ENCODE measurements at regions not wholly inside any gene's neighbourhood (a gene's known extent, or its start where the extent isn't known, plus 50 kb on each side); places are given as distances from the start of the nearest gene placed in this dataset.
"Not testable (repeated sequence)": the region's sequence is repeated elsewhere in the genome, so short reads cannot be mapped to it uniquely, and the experiment has no call there.

DNA sequence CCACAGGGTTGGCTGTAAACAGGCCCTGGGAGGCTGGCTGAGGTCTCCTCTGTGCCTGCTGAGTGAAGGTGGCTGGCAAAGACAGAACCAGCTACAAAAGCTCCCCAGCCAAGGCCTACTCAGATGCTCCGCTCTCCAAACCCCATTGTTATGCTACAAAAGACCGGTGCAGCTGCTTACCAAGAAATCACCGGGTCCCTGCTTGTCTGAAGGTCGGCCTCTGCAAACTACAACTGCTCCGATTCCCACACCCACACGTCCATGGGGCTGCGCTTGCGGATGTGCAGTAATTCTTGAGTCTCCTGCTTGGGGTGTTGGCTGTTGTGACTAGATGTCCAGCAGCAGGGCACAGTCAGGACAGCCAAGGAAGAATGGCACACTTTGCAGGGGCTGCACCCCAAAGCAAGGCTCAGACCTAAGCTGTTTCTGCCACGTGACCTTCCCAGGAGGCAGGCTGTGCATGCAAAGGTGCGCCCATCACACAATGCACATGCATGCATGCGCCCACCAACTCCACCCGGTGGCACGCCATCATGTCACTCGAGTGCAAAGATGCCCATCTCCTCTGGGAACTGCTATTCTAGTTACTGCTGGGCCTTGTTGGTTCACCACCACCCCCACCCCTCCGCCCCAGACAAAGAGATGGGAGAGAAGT is 97.8 kb downstream of the OAT start:
- no peaks in the 10 kb centered on the region for H3K36me3 ChIP-seq
- 81 to 84% methylated on average over 14 of the region's 15 CpGs for WGBS, 2 donors
- no peak overlapping the region for H3K27ac ChIP-seq
- DNase-seq (ENCODE audit: low spot score in 2 of 2) = no peak
- TF ChIP-seq POLR2A (IDR thresholded peaks at IDR 0.05) (no peak), EP300 (IDR thresholded peaks at IDR 0.05) (no peak)
- TF ChIP-seq, protein P1, sequence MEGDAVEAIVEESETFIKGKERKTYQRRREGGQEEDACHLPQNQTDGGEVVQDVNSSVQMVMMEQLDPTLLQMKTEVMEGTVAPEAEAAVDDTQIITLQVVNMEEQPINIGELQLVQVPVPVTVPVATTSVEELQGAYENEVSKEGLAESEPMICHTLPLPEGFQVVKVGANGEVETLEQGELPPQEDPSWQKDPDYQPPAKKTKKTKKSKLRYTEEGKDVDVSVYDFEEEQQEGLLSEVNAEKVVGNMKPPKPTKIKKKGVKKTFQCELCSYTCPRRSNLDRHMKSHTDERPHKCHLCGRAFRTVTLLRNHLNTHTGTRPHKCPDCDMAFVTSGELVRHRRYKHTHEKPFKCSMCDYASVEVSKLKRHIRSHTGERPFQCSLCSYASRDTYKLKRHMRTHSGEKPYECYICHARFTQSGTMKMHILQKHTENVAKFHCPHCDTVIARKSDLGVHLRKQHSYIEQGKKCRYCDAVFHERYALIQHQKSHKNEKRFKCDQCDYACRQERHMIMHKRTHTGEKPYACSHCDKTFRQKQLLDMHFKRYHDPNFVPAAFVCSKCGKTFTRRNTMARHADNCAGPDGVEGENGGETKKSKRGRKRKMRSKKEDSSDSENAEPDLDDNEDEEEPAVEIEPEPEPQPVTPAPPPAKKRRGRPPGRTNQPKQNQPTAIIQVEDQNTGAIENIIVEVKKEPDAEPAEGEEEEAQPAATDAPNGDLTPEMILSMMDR (IDR thresholded peaks at IDR 0.05) = no peak
- H3K9me3 ChIP-seq = no peaks in the 10 kb centered on the region
- no peaks in the 10 kb centered on the region for H3K4me1 ChIP-seq
- H3K27me3 ChIP-seq = no peaks in the 10 kb centered on the region
- no peak overlapping the region for H3K4me3 ChIP-seq

DNA sequence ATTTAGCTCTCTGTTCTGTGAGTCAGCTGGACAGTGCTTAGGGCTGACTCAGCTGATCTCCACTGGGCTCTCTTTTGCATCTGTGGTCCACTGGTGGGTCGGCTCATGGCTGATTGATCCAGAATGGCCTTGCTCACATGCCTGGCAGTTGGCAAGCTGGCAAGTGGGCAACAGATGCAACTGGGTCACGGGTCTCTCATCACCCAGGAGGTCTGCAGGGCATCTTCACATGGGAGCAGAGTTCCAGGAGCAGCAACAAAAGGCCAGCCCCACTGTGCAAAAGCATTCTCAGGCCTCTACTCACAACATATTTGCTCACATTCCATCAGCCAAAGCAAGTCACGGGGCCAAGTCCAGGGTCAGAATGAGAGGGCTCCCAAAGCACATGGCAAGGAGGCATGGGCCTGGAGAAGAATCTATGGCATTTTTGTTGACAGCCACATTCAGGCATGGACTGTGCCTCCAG is 98.8 kb downstream of the OAT start:
- Histone ChIP-seq H3K4me3 (no peak overlapping the region), H3K36me3 (no peaks in the 10 kb centered on the region), H3K27me3 (no peaks in the 10 kb centered on the region), H3K4me1 (no peaks in the 10 kb centered on the region), H3K9me3 (no peaks in the 10 kb centered on the region), H3K27ac (no peak overlapping the region)
- TF ChIP-seq, protein P1 (IDR thresholded peaks at IDR 0.05) = no peak
- no peak for TF ChIP-seq POLR2A (IDR thresholded peaks at IDR 0.05)
- TF ChIP-seq EP300 (IDR thresholded peaks at IDR 0.05) = no peak
- DNase-seq (ENCODE audit: low spot score in 2 of 2) = no peak
- WGBS, 2 donors = 23 to 35% methylated on average over 3 of the region's 3 CpGs

DNA sequence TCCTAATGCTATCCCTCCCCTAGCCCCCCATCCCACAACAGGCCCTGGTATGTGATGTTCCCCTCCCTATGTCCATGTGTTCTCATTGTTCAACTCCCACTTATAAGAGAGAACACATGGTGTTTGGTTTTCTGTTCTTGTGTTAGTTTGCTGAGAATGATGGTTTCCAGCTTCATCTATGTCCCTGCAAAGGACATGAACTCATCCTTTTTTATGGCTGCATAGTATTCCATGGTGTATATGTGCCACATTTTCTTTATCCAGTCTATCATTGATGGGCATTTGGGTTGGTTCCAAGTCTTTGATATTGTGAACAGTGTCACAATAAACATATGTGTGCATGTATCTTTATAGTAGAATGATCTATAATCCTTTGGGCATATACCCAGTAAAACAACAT is 99.2 kb downstream of the OAT start:
- not testable (repeated sequence) for H3K36me3 ChIP-seq; H3K9me3 ChIP-seq; H3K4me1 ChIP-seq; H3K4me3 ChIP-seq; H3K27ac ChIP-seq; DNase-seq (ENCODE audit: low spot score in 2 of 2); H3K27me3 ChIP-seq

DNA sequence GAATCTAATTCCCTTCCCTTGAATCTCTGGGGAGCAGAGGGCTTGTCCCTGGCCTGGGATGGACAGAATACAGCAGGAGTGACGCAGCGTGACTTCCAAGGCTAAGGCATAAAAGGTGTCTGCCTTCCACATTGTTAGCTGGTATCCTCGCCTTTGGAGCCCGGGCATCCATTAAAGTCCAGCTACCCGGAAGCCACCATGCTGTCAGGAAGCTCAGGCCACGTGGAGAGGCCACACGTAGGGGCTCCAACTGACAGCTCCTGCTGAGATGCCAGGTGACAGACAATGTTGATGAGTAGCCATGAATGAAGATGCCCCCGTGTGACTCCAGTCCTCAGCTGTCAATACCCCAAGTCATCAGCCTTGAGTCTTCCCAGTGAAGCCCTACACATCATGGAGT is 99.9 kb downstream of the OAT start:
- Histone ChIP-seq H3K27ac (no peak overlapping the region), H3K4me1 (no peaks in the 10 kb centered on the region), H3K9me3 (no peaks in the 10 kb centered on the region), H3K4me3 (no peak overlapping the region), H3K27me3 (no peaks in the 10 kb centered on the region), H3K36me3 (no peaks in the 10 kb centered on the region)
- 89 to 95% methylated on average over 8 of the region's 8 CpGs for WGBS, 2 donors
- DNase-seq (ENCODE audit: low spot score in 2 of 2) = no peak
- TF ChIP-seq EP300 (IDR thresholded peaks at IDR 0.05) (no peak), POLR2A (IDR thresholded peaks at IDR 0.05) (no peak)
- TF ChIP-seq, protein P1 (IDR thresholded peaks at IDR 0.05) = no peak

DNA sequence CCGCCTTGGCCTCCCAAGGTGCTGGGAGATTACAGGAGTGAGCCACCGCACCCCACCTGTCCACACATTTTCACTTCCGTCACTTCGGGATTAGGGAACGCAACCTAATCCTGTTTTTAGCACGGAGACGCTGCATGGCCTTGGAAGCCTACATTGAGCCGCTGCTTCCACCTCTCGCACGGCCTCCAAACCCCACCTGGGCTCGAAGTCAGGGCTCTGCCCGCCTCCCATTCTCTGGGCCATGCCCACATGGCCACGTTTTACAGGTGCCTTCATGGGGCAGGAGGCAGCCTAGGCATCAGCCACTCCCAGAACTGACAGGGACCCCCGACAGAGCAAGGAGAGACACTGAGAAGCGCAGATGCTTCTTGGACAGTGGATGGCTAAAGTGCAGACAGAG is 100.6 kb downstream of the OAT start:
- no peaks in the 10 kb centered on the region for H3K27me3 ChIP-seq
- no peak for DNase-seq (ENCODE audit: low spot score in 2 of 2)
- H3K27ac ChIP-seq = no peak overlapping the region
- H3K4me1 ChIP-seq = no peaks in the 10 kb centered on the region
- TF ChIP-seq EP300 (IDR thresholded peaks at IDR 0.05) (no peak), POLR2A (IDR thresholded peaks at IDR 0.05) (no peak)
- TF ChIP-seq, protein P1 (IDR thresholded peaks at IDR 0.05) = no peak
- H3K9me3 ChIP-seq = no peaks in the 10 kb centered on the region
- H3K36me3 ChIP-seq = no peaks in the 10 kb centered on the region
- no peak overlapping the region for H3K4me3 ChIP-seq
- 93% methylated on average over 15 of the region's 15 CpGs for WGBS, 2 donors

DNA sequence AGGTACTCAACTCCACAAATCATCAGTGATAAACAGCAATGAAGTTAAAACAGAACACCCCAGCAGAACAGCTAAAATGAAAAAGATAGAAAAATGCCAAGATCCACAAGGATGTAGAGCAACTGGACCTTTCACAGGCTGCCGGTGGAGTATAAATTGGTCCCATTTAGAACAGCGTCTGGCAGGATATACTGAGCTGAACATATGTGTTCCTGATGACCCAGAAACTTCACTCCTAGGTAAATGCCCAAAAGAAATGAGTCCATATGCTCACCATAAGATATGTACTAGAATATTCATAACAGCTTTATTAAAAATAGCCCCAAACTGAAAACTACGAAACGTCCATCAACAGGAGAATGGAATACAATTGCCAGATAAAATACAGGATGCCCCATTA is 102.4 kb downstream of the OAT start:
- TF ChIP-seq EP300 (IDR thresholded peaks at IDR 0.05) (no peak), POLR2A (IDR thresholded peaks at IDR 0.05) (no peak)
- Histone ChIP-seq H3K27ac (no peak overlapping the region), H3K4me1 (no peaks in the 10 kb centered on the region), H3K9me3 (no peaks in the 10 kb centered on the region), H3K36me3 (no peaks in the 10 kb centered on the region), H3K4me3 (no peak overlapping the region), H3K27me3 (no peaks in the 10 kb centered on the region)
- WGBS, 2 donors = 80 to 88% methylated on average over 4 of the region's 4 CpGs
- DNase-seq (ENCODE audit: low spot score in 2 of 2) = no peak
